Keratinocyte (primary cell): ENCODE measurements at regions not wholly inside any gene's neighbourhood (a gene's known extent, or its start where the extent isn't known, plus 50 kb on each side); places are given as distances from the start of the nearest gene placed in this dataset.

Experiments
- DNase-seq: peaks from one replicate; pipeline ENCODE4 v3.0.0-alpha.2; 2011; ENCODE audit warnings: low read depth, missing footprints, low spot score
- FAIRE-seq: peaks from 2 replicates; lab custom pipeline; 2011; peaks lifted over from hg19 to GRCh38; lab: Jason Lieb, UNC
- H2AFZ ChIP-seq: 2 replicates; pipeline ENCODE4 v1.6.0; 2012; ENCODE audit warnings: low read length, control low read depth, inconsistent platforms; ENCODE audit not compliant: control insufficient read depth
- H3K27ac ChIP-seq: 2 replicates; pipeline ENCODE4 v1.5.1; 2011; ENCODE audit warnings: low read length; ENCODE audit not compliant: control insufficient read depth, insufficient read depth
- H3K27me3 ChIP-seq: 3 replicates; pipeline ENCODE4 v1.6.0; 2011; ENCODE audit warnings: low read length; ENCODE audit not compliant: control insufficient read depth, insufficient read depth; ENCODE audit errors: extremely low read depth
- H3K36me3 ChIP-seq, 2 experiments: 2 replicates in 1 of 2; 3 replicates in 1 of 2; pipeline ENCODE4 v1.5.1; 2011; ENCODE audit warnings: low read length in 2 of 2, mild to moderate bottlenecking in 1 of 2; ENCODE audit not compliant: control insufficient read depth in 2 of 2, insufficient read depth in 2 of 2; ENCODE audit errors: extremely low read depth in 1 of 2
- H3K4me1 ChIP-seq: 3 replicates; pipeline ENCODE4 v1.5.1; 2011; ENCODE audit warnings: low read length; ENCODE audit not compliant: control insufficient read depth, insufficient read depth; ENCODE audit errors: extremely low read depth
- H3K4me2 ChIP-seq: 3 replicates; pipeline ENCODE4 v1.6.0; 2011; ENCODE audit warnings: low read depth, low read length; ENCODE audit not compliant: control insufficient read depth, insufficient read depth; ENCODE audit errors: extremely low read depth
- H3K4me3 ChIP-seq, 3 experiments: fragments of 200-600 bp in 1 of 3; sonication (generic) in 1 of 3; 2 replicates in 2 of 3; 3 replicates in 1 of 3; pipeline ENCODE4 v1.5.1; 2011 to 2016; ENCODE audit warnings: low read length in 3 of 3, mild to moderate bottlenecking in 3 of 3, control low read depth in 2 of 3, inconsistent platforms in 1 of 3, low read depth in 1 of 3, mixed read lengths in 1 of 3, mixed run types in 1 of 3, moderate library complexity in 1 of 3; ENCODE audit not compliant: control insufficient read depth in 2 of 3, insufficient read depth in 2 of 3; ENCODE audit errors: extremely low read depth in 1 of 3
- H3K79me2 ChIP-seq: 2 replicates; pipeline ENCODE4 v1.6.0; 2012; ENCODE audit warnings: low read length; ENCODE audit not compliant: control insufficient read depth, insufficient read depth
- H3K9ac ChIP-seq: 3 replicates; pipeline ENCODE4 v1.6.0; 2011; ENCODE audit warnings: low read length; ENCODE audit not compliant: control insufficient read depth, insufficient read depth; ENCODE audit errors: extremely low read depth
- H3K9me1 ChIP-seq: 3 replicates; pipeline ENCODE4 v1.6.0; 2011; ENCODE audit warnings: low read length; ENCODE audit not compliant: control insufficient read depth, insufficient read depth; ENCODE audit errors: extremely low read depth
- H3K9me3 ChIP-seq: 2 replicates; pipeline ENCODE4 v1.5.1; 2012; ENCODE audit warnings: low read depth, low read length; ENCODE audit not compliant: control insufficient read depth
- H4K20me1 ChIP-seq: 3 replicates; pipeline ENCODE4 v1.6.0; 2011; ENCODE audit warnings: low read length; ENCODE audit not compliant: control insufficient read depth, insufficient read depth; ENCODE audit errors: extremely low read depth
- CTCF ChIP-seq, 3 experiments: IDR thresholded peaks in 1 of 3; conservative IDR thresholded peaks in 1 of 3; optimal IDR thresholded peaks in 1 of 3; 2 replicates in 2 of 3; 3 replicates in 1 of 3; pipeline versions ENCODE3 to v1.5.1; 2011; ENCODE audit warnings: low read length in 3 of 3, mild to moderate bottlenecking in 3 of 3, moderate library complexity in 2 of 3, control low read depth in 1 of 3, inconsistent platforms in 1 of 3; ENCODE audit not compliant: insufficient read depth in 2 of 3; ENCODE audit errors: extremely low read depth in 1 of 3
- EZH2 ChIP-seq: IDR thresholded peaks from one replicate; pipeline ENCODE4 v1.6.1; 2012; ENCODE audit warnings: inconsistent platforms, mild to moderate bottlenecking, low read length, moderate library complexity
- dilution Hi-C: fragments of 300-500 bp; cut with MboI; formaldehyde crosslinking; loops from one replicate; pipeline ENCODE4 v1.7.0; 2020; ENCODE audit warnings: low sequenced_read_pairs; ENCODE audit not compliant: extremely low pct_ligation_motif_present

DNA sequence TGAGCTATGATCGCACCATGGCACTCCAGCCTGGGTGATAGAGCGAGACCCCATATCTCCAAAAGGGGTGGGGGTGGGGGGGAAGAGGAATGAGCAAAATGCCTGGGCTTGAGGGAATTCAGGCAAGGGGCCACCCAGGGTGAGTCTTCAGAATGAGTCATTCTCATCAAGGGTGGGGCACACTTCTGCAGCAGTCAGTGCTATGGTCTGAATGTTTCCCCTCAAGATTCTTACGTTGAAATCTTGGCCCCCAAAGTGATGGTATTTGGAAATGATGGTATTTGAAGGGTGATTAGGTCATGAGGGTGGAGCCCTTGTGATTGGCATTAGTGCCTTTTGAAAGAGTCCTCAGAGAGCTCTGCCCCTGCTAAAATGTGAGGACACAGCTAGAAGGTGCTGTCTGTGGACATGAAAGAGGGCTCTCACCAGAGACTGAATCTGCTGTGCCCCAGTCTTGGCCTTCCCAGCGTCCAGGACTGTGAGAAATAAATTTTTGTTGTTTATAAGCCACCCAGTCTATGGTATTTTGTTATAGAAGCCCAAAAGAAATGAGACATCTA lies 86.4 kb upstream of the THY1 start:
- H3K9me1 ChIP-seq, result no peaks in the 10 kb centered on the region
- H3K36me3 ChIP-seq, result no peaks in the 10 kb centered on the region
- DNase-seq, result no peak
- peaks cover 9% of the 10 kb centered on the region for H3K4me1 ChIP-seq
- dilution Hi-C loops, result no loop called here
- H3K4me2 ChIP-seq, result peak overlapping the region; percentile 8
- H3K79me2 ChIP-seq, result no peaks in the 10 kb centered on the region
- no peaks in the 10 kb centered on the region for H3K9me3 ChIP-seq
- no peaks in the 10 kb centered on the region for H4K20me1 ChIP-seq
- no peak overlapping the region for H3K27ac ChIP-seq
- H2AFZ ChIP-seq, result no peak overlapping the region
- no peak for TF ChIP-seq CTCF (optimal IDR thresholded peaks at IDR 0.05 in 1 of 3, IDR thresholded peaks at IDR 0.05 in 1 of 3, conservative IDR thresholded peaks at IDR 0.05 in 1 of 3; ENCODE audit: extremely low read depth in 1 of 3, insufficient read depth in 2 of 3, low read length in 3 of 3)
- TF ChIP-seq EZH2, result no peak
- no peak overlapping the region for H3K9ac ChIP-seq
- no peak for FAIRE-seq
- H3K27me3 ChIP-seq, result peaks cover 14% of the 10 kb centered on the region
- no peak overlapping the region for H3K4me3 ChIP-seq

DNA sequence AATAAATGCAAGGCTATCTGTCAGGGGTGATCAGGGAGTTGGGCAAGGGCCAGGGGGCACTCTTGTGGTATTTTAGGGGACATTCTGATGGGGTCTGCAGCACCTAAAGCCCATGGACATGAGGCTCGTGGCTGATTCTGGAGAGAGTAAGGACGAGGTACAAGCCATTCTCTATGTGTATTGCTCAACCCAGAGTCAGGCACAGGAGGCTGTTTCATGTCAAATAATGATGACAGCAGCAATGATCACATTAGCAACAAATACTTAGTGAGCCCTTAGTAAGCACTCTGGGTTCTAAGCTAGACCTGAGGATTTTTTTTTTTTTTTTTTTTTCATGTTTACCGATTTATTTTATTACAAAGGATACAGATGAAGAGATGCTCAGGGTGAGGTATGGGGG lies 83.5 kb upstream of the THY1 start:
- DNase-seq, result no peak
- H3K4me3 ChIP-seq, result no peak overlapping the region
- TF ChIP-seq CTCF (optimal IDR thresholded peaks at IDR 0.05 in 1 of 3, IDR thresholded peaks at IDR 0.05 in 1 of 3, conservative IDR thresholded peaks at IDR 0.05 in 1 of 3; ENCODE audit: extremely low read depth in 1 of 3, insufficient read depth in 2 of 3, low read length in 3 of 3) (no peak), EZH2 (no peak)
- no peaks in the 10 kb centered on the region for H3K9me3 ChIP-seq
- H3K36me3 ChIP-seq, result no peaks in the 10 kb centered on the region
- no peaks in the 10 kb centered on the region for H3K9me1 ChIP-seq
- H3K4me2 ChIP-seq, result no peak overlapping the region
- H3K27ac ChIP-seq, result no peak overlapping the region
- no peaks in the 10 kb centered on the region for H3K79me2 ChIP-seq
- dilution Hi-C loops, result no loop called here
- H4K20me1 ChIP-seq, result no peaks in the 10 kb centered on the region
- no peak overlapping the region for H2AFZ ChIP-seq
- no peak overlapping the region for H3K9ac ChIP-seq
- H3K4me1 ChIP-seq, result peaks cover 9% of the 10 kb centered on the region
- FAIRE-seq, result no peak
- H3K27me3 ChIP-seq, result peaks cover 8% of the 10 kb centered on the region
